ENCODE measurements at regions not wholly inside any gene's neighbourhood (a gene's known extent, or its start where the extent isn't known, plus 50 kb on each side); places are given as distances from the start of the nearest gene placed in this dataset.

DNA sequence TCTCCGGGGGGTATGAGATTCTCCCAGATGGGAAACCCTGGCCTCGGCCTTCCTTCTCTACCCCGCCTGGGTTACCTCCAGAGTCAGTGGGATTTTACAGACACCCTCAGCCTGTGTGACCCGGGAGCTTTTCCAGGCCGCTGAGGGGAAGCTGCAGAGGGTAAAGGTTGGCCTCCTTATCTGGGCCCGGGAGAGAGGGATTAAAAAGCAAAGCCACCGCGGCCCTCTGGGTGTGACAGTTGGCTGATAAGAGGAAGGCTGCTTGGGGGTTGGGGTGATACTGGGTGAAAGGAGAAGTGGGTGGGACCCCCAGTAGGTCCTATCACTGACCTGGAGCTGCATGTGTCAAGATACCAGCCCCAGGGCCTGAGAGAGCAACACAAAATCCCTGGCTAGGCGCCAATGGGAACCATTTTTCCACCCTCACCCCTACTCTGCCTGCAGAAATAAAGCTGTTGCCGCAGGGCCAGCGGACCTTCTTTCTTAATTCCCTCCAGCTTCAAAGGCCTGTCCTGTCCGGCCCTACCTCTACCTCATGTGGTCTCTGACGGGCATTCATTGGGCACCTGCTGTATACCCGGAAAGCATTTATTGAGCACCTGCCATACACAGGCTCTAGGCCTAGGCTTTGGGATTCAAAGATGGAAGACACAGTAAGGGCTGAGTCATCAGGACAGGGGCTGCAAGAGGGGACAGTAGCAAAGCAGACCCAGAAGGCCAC lies 77.6 kb upstream of the GSE1 start:
- ATAC-seq (peak in 1 of 4 donors; percentile 17), DNase-seq (no peak)
- Histone ChIP-seq H3K4me1 (peaks cover 10 to 55% (median 28%) of the 10 kb centered on the region in 12 donors), H3K27me3 (no peaks in the 10 kb centered on the region), H3K27ac (peak overlapping the region; percentile 44 to 81 (median 66)), H3K36me3 (no peaks in the 10 kb centered on the region), H3K4me3 (no peak overlapping the region), H3K9me3 (peaks cover 0 to 13% (median 6%) of the 10 kb centered on the region in 12 donors)
- TF ChIP-seq CTCF (IDR thresholded peaks at IDR 0.05) (no peak), POLR2A (IDR thresholded peaks at IDR 0.05) (no peak)
- intact Hi-C loops (cut with DNase I) = no loop called here
- 38 to 57% (median 50%) methylated on average over 13 to 14 of the region's 14 CpGs for WGBS, 4 donors

GRCh38 chr16:85536073-85536410 lies 77.1 kb upstream of the GSE1 start:
- peak in 4 of 5 donors; percentile 53 to 80 (median 62) for DNase-seq
- Histone ChIP-seq H3K27me3 (no peaks in the 10 kb centered on the region), H3K4me1 (peaks cover 10 to 50% (median 25%) of the 10 kb centered on the region in 12 donors), H3K36me3 (no peaks in the 10 kb centered on the region), H3K27ac (peak overlapping the region; percentile 45 to 81 (median 67)), H3K9me3 (peaks cover 0 to 13% (median 6%) of the 10 kb centered on the region in 12 donors), H3K4me3 (peak overlapping the region in 2 of 12 donors; percentile 12 to 16)
- 22 to 32% (median 29%) methylated on average over 5 to 6 of the region's 6 CpGs for WGBS, 4 donors
- ATAC-seq = peak; percentile 47 to 82 (median 58)
- TF ChIP-seq CTCF (IDR thresholded peaks at IDR 0.05) = no peak
- TF ChIP-seq POLR2A (IDR thresholded peaks at IDR 0.05) = no peak
- intact Hi-C loops (cut with DNase I) = no loop called here

DNA sequence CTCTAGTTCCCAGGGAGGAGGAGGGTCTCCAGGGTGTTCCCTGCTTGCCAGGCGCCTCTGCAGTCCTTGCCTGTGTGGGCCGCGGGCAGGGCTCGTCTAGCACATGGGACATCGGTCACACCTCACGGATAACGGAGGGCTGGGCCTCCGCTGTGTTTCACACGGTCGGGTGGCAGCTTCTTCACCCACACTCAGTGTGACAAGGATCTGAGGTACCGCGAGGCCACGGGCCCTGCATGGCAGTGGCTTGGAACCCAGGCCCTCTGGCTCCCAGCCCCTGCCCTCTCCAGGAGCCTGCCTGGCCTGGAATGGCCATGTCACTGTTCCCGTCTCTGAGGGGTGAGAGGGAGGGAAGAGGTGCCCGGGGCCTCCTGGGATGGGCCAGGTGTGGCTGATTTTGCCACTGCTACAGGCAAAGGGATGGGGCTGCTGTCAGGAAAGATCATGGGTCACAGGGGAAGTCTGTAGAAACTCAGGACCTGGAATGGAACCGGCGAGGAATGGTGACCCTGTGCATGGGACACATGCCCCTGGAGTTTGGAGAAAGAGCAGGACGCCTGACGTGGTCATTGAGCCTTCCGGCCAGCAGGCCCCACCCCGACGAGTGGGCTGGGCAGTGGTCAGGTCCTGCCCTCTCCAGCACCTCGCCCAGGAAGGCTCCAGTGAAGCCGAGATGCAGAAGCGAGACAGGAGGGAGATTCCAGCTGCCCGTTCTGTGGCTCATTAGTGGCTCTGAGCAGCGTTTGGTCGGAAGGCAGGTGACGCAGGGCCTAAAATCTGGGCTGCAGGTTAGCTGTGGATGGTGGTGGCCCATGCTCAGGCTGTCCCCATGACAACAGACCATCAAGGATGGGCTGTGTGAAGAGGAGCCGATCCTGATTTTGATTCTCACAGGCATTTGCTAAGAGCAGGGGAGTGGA lies 76.5 kb upstream of the GSE1 start:
- TF ChIP-seq CTCF (IDR thresholded peaks at IDR 0.05) = no peak
- Histone ChIP-seq H3K36me3 (no peaks in the 10 kb centered on the region), H3K27ac (peak overlapping the region; percentile 45 to 81 (median 67)), H3K4me3 (peak overlapping the region in 3 of 12 donors; percentile 1 to 16 (median 12)), H3K4me1 (peaks cover 10 to 44% (median 23%) of the 10 kb centered on the region in 12 donors), H3K27me3 (no peaks in the 10 kb centered on the region), H3K9me3 (peaks cover 0 to 13% (median 6%) of the 10 kb centered on the region in 12 donors)
- DNase-seq = peak in 1 of 5 donors; percentile 46
- 65 to 73% (median 71%) methylated on average over 29 to 30 of the region's 30 CpGs for WGBS, 4 donors
- intact Hi-C loops (cut with DNase I) = no loop called here
- peak in 3 of 4 donors; percentile 5 to 83 (median 8) for ATAC-seq

- Histone ChIP-seq H3K36me3 (no peaks in the 10 kb centered on the region), H3K27me3 (no peaks in the 10 kb centered on the region), H3K4me1 (peaks cover 10 to 37% (median 22%) of the 10 kb centered on the region in 12 donors), H3K4me3 (no peak overlapping the region), H3K27ac (peak overlapping the region in 2 of 12 donors; percentile 66 to 81), H3K9me3 (peaks cover 0 to 13% (median 6%) of the 10 kb centered on the region in 12 donors)
- intact Hi-C loops (cut with DNase I) = no loop called here
- WGBS, 4 donors = 96 to 99% (median 97%) methylated on average over 15 to 16 of the region's 16 CpGs
- no peak for DNase-seq
- TF ChIP-seq CTCF (IDR thresholded peaks at IDR 0.05) (no peak), POLR2A (IDR thresholded peaks at IDR 0.05) (no peak)
- no peak for ATAC-seq
These were observed 75.8 kb upstream of the GSE1 start for GRCh38 chr16:85537331-85537788.

Measured in heart left ventricle (tissue), 16 donors.